ENCODE measurements at regions not wholly inside any gene's neighbourhood (a gene's known extent, or its start where the extent isn't known, plus 50 kb on each side); places are given as distances from the start of the nearest gene placed in this dataset.

DNA sequence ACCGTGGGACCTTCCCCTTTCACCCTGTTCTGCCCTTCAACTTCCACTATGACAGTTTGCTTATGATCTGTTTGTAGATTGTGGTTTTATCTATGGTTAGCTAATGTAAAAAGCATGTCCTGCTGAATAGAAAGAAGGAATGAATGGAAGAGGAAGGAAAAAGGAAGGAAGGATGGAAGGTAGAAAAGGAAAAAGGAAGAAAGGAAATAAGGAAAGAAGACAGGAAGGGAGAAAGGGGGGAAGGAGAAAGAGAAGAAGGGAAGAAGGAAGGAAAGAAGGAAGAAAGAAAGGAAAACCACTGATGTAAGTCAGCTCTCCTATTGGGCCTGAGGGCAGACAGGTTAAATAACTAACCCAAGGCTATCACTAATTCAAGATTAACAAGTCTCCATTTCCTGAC, 319.1 kb upstream of the KLF3 start:
- POLR2A ChIA-PET, result no interaction called here
- no peaks in the 10 kb centered on the region for H3K4me1 Mint-ChIP-seq
- CTCF ChIA-PET, result interaction anchor here (1.5 kb wide), 1 partner anchor 164 kb away, joined by 3 read pairs; no protein-coding TSS in a partner anchor

DNA sequence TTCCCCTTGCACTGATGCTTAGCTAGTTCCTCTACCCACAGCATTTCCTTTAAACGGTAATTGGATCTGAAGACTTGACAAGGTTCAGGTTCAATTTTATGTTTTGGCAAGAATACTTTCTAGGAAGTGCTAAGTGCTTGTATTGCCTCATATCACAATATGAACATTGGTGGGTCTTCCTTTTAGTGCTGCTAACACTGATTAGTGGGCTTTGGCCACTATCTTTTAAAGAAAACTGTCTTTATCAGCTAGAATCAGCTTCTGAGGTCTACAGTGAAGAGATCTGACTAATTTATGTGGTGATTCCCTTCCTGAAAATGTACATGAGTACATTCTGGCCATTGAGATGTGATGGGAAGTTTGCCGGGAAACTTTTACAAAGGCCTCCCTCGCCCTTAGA, 316.7 kb upstream of the KLF3 start:
- TF ChIP-seq CTCF (IDR thresholded peaks at IDR 0.05) (no peak), EZH2 (IDR thresholded peaks at IDR 0.05; ENCODE audit: borderline replicate concordance, insufficient read depth, low read depth, low read length, poor library complexity, severe bottlenecking) (no peak)
- CTCF ChIA-PET, result no interaction called here
- no peaks in the 10 kb centered on the region for H4K20me1 ChIP-seq (ENCODE audit: control insufficient read depth, insufficient read depth, low read length, poor library complexity, severe bottlenecking)
- H3K27ac ChIP-seq (ENCODE audit: low read length in 2 of 2), result no peak overlapping the region
- no peak overlapping the region for H3K4me2 ChIP-seq (replicated peaks; ENCODE audit: low read depth, low read length, poor library complexity, severe bottlenecking)
- 60% methylated on average over 1 of the region's 3 CpGs for WGBS (ENCODE audit: insufficient coverage)
- Mint-ChIP-seq H3K4me3 (no peak overlapping the region), H3K27ac (no peak overlapping the region), H3K27me3 (peaks cover 8% of the 10 kb centered on the region), H3K4me1 (no peaks in the 10 kb centered on the region), H3K9me3 (ENCODE audit: insufficient read depth) (peaks cover 14% of the 10 kb centered on the region)
- POLR2A ChIA-PET, result no interaction called here
- no peak overlapping the region for H3K9ac ChIP-seq (ENCODE audit: low read length)
- H2AFZ ChIP-seq (ENCODE audit: insufficient read depth, low read depth, low read length, poor library complexity, severe bottlenecking), result no peak overlapping the region
- H3K27me3 ChIP-seq (replicated peaks in 1 of 4; ENCODE audit: control extremely low read depth in 1 of 4, control insufficient read depth in 3 of 4, insufficient read depth in 4 of 4, low read length in 3 of 4), result peaks cover 0 to 7% (median 0%) of the 10 kb centered on the region in 4 experiments
- peaks cover 2 to 15% (median 6%) of the 10 kb centered on the region in 3 donors for H3K9me3 ChIP-seq (ENCODE audit: control extremely low read depth in 1 of 3, control insufficient read depth in 2 of 3, insufficient read depth in 1 of 3, low read length in 2 of 3)
- H3K4me1 ChIP-seq (ENCODE audit: control insufficient read depth in 2 of 2, insufficient read depth in 2 of 2, low read length in 2 of 2), result no peaks in the 10 kb centered on the region
- no peaks in the 10 kb centered on the region for H3K36me3 ChIP-seq (replicated peaks in 1 of 2; ENCODE audit: control extremely low read depth in 1 of 2, control insufficient read depth in 1 of 2, extremely low read depth in 1 of 2, insufficient read depth in 2 of 2, low read length in 1 of 2)
- no peak overlapping the region for H3K4me3 ChIP-seq (ENCODE audit: control extremely low read depth in 1 of 5, extremely low read depth in 1 of 5, insufficient read depth in 1 of 5, low read depth in 2 of 5, low read length in 4 of 5)
- no peak for DNase-seq
- ATAC-seq (ENCODE audit: low read depth), result no peak
- no peaks in the 10 kb centered on the region for H3K79me2 ChIP-seq (ENCODE audit: control insufficient read depth, insufficient read depth, low read length)
- intact Hi-C loops (cut with micrococcal nuclease), result no loop called here

More for the DNA sequence above, 319.1 kb upstream of the KLF3 start:
- Histone ChIP-seq H3K9me3 (ENCODE audit: control extremely low read depth in 1 of 3, control insufficient read depth in 2 of 3, insufficient read depth in 1 of 3, low read length in 2 of 3) (peaks cover 2 to 10% (median 6%) of the 10 kb centered on the region in 3 donors), H3K27ac (ENCODE audit: low read length in 2 of 2) (no peak overlapping the region), H2AFZ (ENCODE audit: insufficient read depth, low read depth, low read length, poor library complexity, severe bottlenecking) (no peak overlapping the region), H3K27me3 (replicated peaks in 1 of 4; ENCODE audit: control extremely low read depth in 1 of 4, control insufficient read depth in 3 of 4, insufficient read depth in 4 of 4, low read length in 3 of 4) (no peaks in the 10 kb centered on the region), H3K4me3 (ENCODE audit: control extremely low read depth in 1 of 5, extremely low read depth in 1 of 5, insufficient read depth in 1 of 5, low read depth in 2 of 5, low read length in 4 of 5) (no peak overlapping the region), H3K4me2 (replicated peaks; ENCODE audit: low read depth, low read length, poor library complexity, severe bottlenecking) (no peak overlapping the region), H3K36me3 (replicated peaks in 1 of 2; ENCODE audit: control extremely low read depth in 1 of 2, control insufficient read depth in 1 of 2, extremely low read depth in 1 of 2, insufficient read depth in 2 of 2, low read length in 1 of 2) (no peaks in the 10 kb centered on the region), H4K20me1 (ENCODE audit: control insufficient read depth, insufficient read depth, low read length, poor library complexity, severe bottlenecking) (no peaks in the 10 kb centered on the region), H3K79me2 (ENCODE audit: control insufficient read depth, insufficient read depth, low read length) (no peaks in the 10 kb centered on the region), H3K9ac (ENCODE audit: low read length) (no peak overlapping the region), H3K4me1 (ENCODE audit: control insufficient read depth in 2 of 2, insufficient read depth in 2 of 2, low read length in 2 of 2) (no peaks in the 10 kb centered on the region)
- H3K4me3 Mint-ChIP-seq, result no peak overlapping the region
- H3K9me3 Mint-ChIP-seq (ENCODE audit: insufficient read depth), result peaks cover 12% of the 10 kb centered on the region
- no CpG with 5 or more reads among the region's 1 CpG for WGBS (ENCODE audit: insufficient coverage)
- peaks cover 8% of the 10 kb centered on the region for H3K27me3 Mint-ChIP-seq
- no peak for DNase-seq
- no peak overlapping the region for H3K27ac Mint-ChIP-seq
- TF ChIP-seq EZH2 (IDR thresholded peaks at IDR 0.05; ENCODE audit: borderline replicate concordance, insufficient read depth, low read depth, low read length, poor library complexity, severe bottlenecking), result no peak
- TF ChIP-seq CTCF (IDR thresholded peaks at IDR 0.05), result no peak
- no peak for ATAC-seq (ENCODE audit: low read depth)
- intact Hi-C loops (cut with micrococcal nuclease), result no loop called here

Data from B cell (primary cell).